ENCODE measurements at regions not wholly inside any gene's neighbourhood (a gene's known extent, or its start where the extent isn't known, plus 50 kb on each side); places are given as distances from the start of the nearest gene placed in this dataset.
"Not testable (repeated sequence)": the region's sequence is repeated elsewhere in the genome, so short reads cannot be mapped to it uniquely, and the experiment has no call there.

GRCh38 chr18:30597202-30597601, 445.3 kb downstream of the DSC3 start:
- H3K27me3 ChIP-seq (ENCODE audit: control insufficient read depth, insufficient read depth, low read length), result no peaks in the 10 kb centered on the region
- no peaks in the 10 kb centered on the region for H3K36me3 ChIP-seq (replicated peaks; ENCODE audit: control insufficient read depth, insufficient read depth, low read length)
- H3K4me3 ChIP-seq (ENCODE audit: insufficient read depth, low read depth, low read length), result no peak overlapping the region
- no peak for DNase-seq

GRCh38 chr18:30596635-30597034, 445.9 kb downstream of the DSC3 start:
- Histone ChIP-seq H3K36me3 (replicated peaks; ENCODE audit: control insufficient read depth, insufficient read depth, low read length) (no peaks in the 10 kb centered on the region), H3K4me3 (ENCODE audit: insufficient read depth, low read depth, low read length) (no peak overlapping the region), H3K27me3 (ENCODE audit: control insufficient read depth, insufficient read depth, low read length) (no peaks in the 10 kb centered on the region)
- no peak for DNase-seq

GRCh38 chr18:30595942-30596341, 446.6 kb downstream of the DSC3 start:
- Histone ChIP-seq H3K36me3 (replicated peaks; ENCODE audit: control insufficient read depth, insufficient read depth, low read length) (no peaks in the 10 kb centered on the region), H3K27me3 (ENCODE audit: control insufficient read depth, insufficient read depth, low read length) (no peaks in the 10 kb centered on the region), H3K4me3 (ENCODE audit: insufficient read depth, low read depth, low read length) (no peak overlapping the region)
- no peak for DNase-seq

- not testable (repeated sequence) for H3K27me3 ChIP-seq (ENCODE audit: control insufficient read depth, insufficient read depth, low read length); H3K4me3 ChIP-seq (ENCODE audit: insufficient read depth, low read depth, low read length); H3K36me3 ChIP-seq (replicated peaks; ENCODE audit: control insufficient read depth, insufficient read depth, low read length); DNase-seq
Measured at GRCh38 chr18:30594911-30595310, 447.6 kb downstream of the DSC3 start.

GRCh38 chr18:30591462-30591861, 451.1 kb downstream of the DSC3 start:
- no peak for DNase-seq
- no peaks in the 10 kb centered on the region for H3K36me3 ChIP-seq (replicated peaks; ENCODE audit: control insufficient read depth, insufficient read depth, low read length)
- no peaks in the 10 kb centered on the region for H3K27me3 ChIP-seq (ENCODE audit: control insufficient read depth, insufficient read depth, low read length)
- no peak overlapping the region for H3K4me3 ChIP-seq (ENCODE audit: insufficient read depth, low read depth, low read length)

GRCh38 chr18:30588673-30589164, 453.8 kb downstream of the DSC3 start:
- no peaks in the 10 kb centered on the region for H3K27me3 ChIP-seq (ENCODE audit: control insufficient read depth, insufficient read depth, low read length)
- no peak for DNase-seq
- no peaks in the 10 kb centered on the region for H3K36me3 ChIP-seq (replicated peaks; ENCODE audit: control insufficient read depth, insufficient read depth, low read length)
- H3K4me3 ChIP-seq (ENCODE audit: insufficient read depth, low read depth, low read length), result no peak overlapping the region

GRCh38 chr18:30583768-30584167, 458.8 kb downstream of the DSC3 start:
- Histone ChIP-seq H3K27me3 (ENCODE audit: control insufficient read depth, insufficient read depth, low read length) (no peaks in the 10 kb centered on the region), H3K36me3 (replicated peaks; ENCODE audit: control insufficient read depth, insufficient read depth, low read length) (no peaks in the 10 kb centered on the region), H3K4me3 (ENCODE audit: insufficient read depth, low read depth, low read length) (no peak overlapping the region)
- DNase-seq, result no peak

GRCh38 chr18:30582078-30582477, 460.5 kb downstream of the DSC3 start:
- Histone ChIP-seq H3K36me3 (replicated peaks; ENCODE audit: control insufficient read depth, insufficient read depth, low read length) (no peaks in the 10 kb centered on the region), H3K4me3 (ENCODE audit: insufficient read depth, low read depth, low read length) (no peak overlapping the region), H3K27me3 (ENCODE audit: control insufficient read depth, insufficient read depth, low read length) (no peaks in the 10 kb centered on the region)
- DNase-seq, result no peak

- Histone ChIP-seq H3K36me3 (replicated peaks; ENCODE audit: control insufficient read depth, insufficient read depth, low read length) (no peaks in the 10 kb centered on the region), H3K4me3 (ENCODE audit: insufficient read depth, low read depth, low read length) (no peak overlapping the region), H3K27me3 (ENCODE audit: control insufficient read depth, insufficient read depth, low read length) (no peaks in the 10 kb centered on the region)
- DNase-seq, result no peak
Measured at GRCh38 chr18:30578707-30579106, 463.8 kb downstream of the DSC3 start.

GRCh38 chr18:30572214-30572613, 470.3 kb downstream of the DSC3 start:
- Histone ChIP-seq H3K36me3 (replicated peaks; ENCODE audit: control insufficient read depth, insufficient read depth, low read length) (no peaks in the 10 kb centered on the region), H3K27me3 (ENCODE audit: control insufficient read depth, insufficient read depth, low read length) (no peaks in the 10 kb centered on the region), H3K4me3 (ENCODE audit: insufficient read depth, low read depth, low read length) (no peak overlapping the region)
- DNase-seq, result no peak

GRCh38 chr18:30568333-30568732, 474.2 kb downstream of the DSC3 start:
- no peaks in the 10 kb centered on the region for H3K36me3 ChIP-seq (replicated peaks; ENCODE audit: control insufficient read depth, insufficient read depth, low read length)
- no peak overlapping the region for H3K4me3 ChIP-seq (ENCODE audit: insufficient read depth, low read depth, low read length)
- no peaks in the 10 kb centered on the region for H3K27me3 ChIP-seq (ENCODE audit: control insufficient read depth, insufficient read depth, low read length)
- DNase-seq, result no peak

GRCh38 chr18:30566877-30567276, 475.7 kb downstream of the DSC3 start:
- Histone ChIP-seq H3K27me3 (ENCODE audit: control insufficient read depth, insufficient read depth, low read length) (no peaks in the 10 kb centered on the region), H3K36me3 (replicated peaks; ENCODE audit: control insufficient read depth, insufficient read depth, low read length) (no peaks in the 10 kb centered on the region), H3K4me3 (ENCODE audit: insufficient read depth, low read depth, low read length) (no peak overlapping the region)
- DNase-seq, result no peak

GRCh38 chr18:30562231-30562630, 480.3 kb downstream of the DSC3 start:
- no peak for DNase-seq
- no peak overlapping the region for H3K4me3 ChIP-seq (ENCODE audit: insufficient read depth, low read depth, low read length)
- H3K36me3 ChIP-seq (replicated peaks; ENCODE audit: control insufficient read depth, insufficient read depth, low read length), result no peaks in the 10 kb centered on the region
- H3K27me3 ChIP-seq (ENCODE audit: control insufficient read depth, insufficient read depth, low read length), result no peaks in the 10 kb centered on the region

GRCh38 chr18:30556112-30556511, 486.4 kb downstream of the DSC3 start:
- no peak for DNase-seq
- no peaks in the 10 kb centered on the region for H3K36me3 ChIP-seq (replicated peaks; ENCODE audit: control insufficient read depth, insufficient read depth, low read length)
- H3K4me3 ChIP-seq (ENCODE audit: insufficient read depth, low read depth, low read length), result no peak overlapping the region
- H3K27me3 ChIP-seq (ENCODE audit: control insufficient read depth, insufficient read depth, low read length), result no peaks in the 10 kb centered on the region

- H3K4me3 ChIP-seq (ENCODE audit: insufficient read depth, low read depth, low read length), result no peak overlapping the region
- no peaks in the 10 kb centered on the region for H3K36me3 ChIP-seq (replicated peaks; ENCODE audit: control insufficient read depth, insufficient read depth, low read length)
- no peak for DNase-seq
- H3K27me3 ChIP-seq (ENCODE audit: control insufficient read depth, insufficient read depth, low read length), result no peaks in the 10 kb centered on the region
Measured at GRCh38 chr18:30545393-30545792, 497.1 kb downstream of the DSC3 start.

- no peak for DNase-seq
- Histone ChIP-seq H3K27me3 (ENCODE audit: control insufficient read depth, insufficient read depth, low read length) (no peaks in the 10 kb centered on the region), H3K36me3 (replicated peaks; ENCODE audit: control insufficient read depth, insufficient read depth, low read length) (no peaks in the 10 kb centered on the region), H3K4me3 (ENCODE audit: insufficient read depth, low read depth, low read length) (no peak overlapping the region)
Measured at GRCh38 chr18:30544141-30544540, 498.4 kb downstream of the DSC3 start.

Data from H7 (cell line).